ENCODE measurements at regions not wholly inside any gene's neighbourhood (a gene's known extent, or its start where the extent isn't known, plus 50 kb on each side); places are given as distances from the start of the nearest gene placed in this dataset.

DNA sequence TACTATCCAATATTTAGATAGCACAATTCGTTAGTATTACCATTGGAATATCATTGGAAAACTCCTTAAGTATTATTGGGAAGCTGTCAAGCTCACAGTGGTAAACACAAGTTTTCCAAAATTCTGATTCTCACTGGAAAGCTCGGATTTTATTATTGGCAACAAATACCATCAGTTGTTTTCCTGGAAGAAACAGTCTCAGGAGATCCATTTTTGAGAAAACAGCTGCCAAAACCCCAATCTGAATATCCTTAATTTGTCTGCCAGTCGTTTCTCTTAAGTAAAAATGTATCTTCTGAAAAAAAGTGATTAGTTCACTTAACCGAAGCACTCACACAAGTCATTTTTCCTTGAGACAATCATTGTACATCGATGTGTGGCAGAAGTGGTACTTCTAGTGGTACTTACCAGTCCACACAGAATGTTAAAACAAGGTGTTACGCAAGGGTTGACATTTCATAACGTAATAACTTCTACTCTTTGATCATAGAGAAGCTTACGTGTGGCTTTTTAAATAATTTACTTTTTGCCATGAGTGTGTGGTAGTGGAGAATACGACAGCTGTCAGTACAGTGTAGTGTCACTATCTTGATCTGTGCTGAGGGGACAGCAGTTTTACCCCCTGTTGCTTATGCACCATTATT, 74.9 kb downstream of the FAM43A start:
- TF ChIP-seq SP1 (IDR thresholded peaks at IDR 0.05) (no peak), SUZ12 (IDR thresholded peaks at IDR 0.05) (no peak), L3MBTL2 (conservative IDR thresholded peaks at IDR 0.05) (no peak), FOXM1 (IDR thresholded peaks at IDR 0.05; ENCODE audit: borderline replicate concordance) (no peak), BHLHE40 (IDR thresholded peaks at IDR 0.05; ENCODE audit: borderline replicate concordance) (no peak), HDGF (IDR thresholded peaks at IDR 0.05; ENCODE audit: borderline replicate concordance) (no peak), TARDBP (IDR thresholded peaks at IDR 0.05) (no peak)
